ENCODE measurements at regions not wholly inside any gene's neighbourhood (a gene's known extent, or its start where the extent isn't known, plus 50 kb on each side); places are given as distances from the start of the nearest gene placed in this dataset.
A peak's percentile ranks its signal among the peaks of the same experiment; 100 is the strongest.

GRCh38 chr20:17857639-17858449 is 110.8 kb downstream of the SNX5 start:
- Histone ChIP-seq H3K4ac (ENCODE audit: low read depth, low read length) (no peak overlapping the region), H3K27ac (ENCODE audit: low read depth, low read length) (no peak overlapping the region), H3K14ac (ENCODE audit: low read length) (no peak overlapping the region), H4K8ac (ENCODE audit: low read depth, low read length) (no peak overlapping the region), H4K91ac (ENCODE audit: low read depth, low read length) (no peak overlapping the region), H3K9me3 (ENCODE audit: insufficient read depth, low read depth, low read length) (peaks cover 3% of the 10 kb centered on the region), H4K12ac (ENCODE audit: low read depth, low read length) (no peak overlapping the region), H2BK120ac (ENCODE audit: insufficient read depth, low read length, poor library complexity) (no peak overlapping the region), H3K23ac (ENCODE audit: low read length) (no peak overlapping the region), H3K18ac (ENCODE audit: low read length) (no peak overlapping the region), H3K9ac (ENCODE audit: low read length) (no peak overlapping the region), H3K4me3 (ENCODE audit: low read depth, low read length) (no peak overlapping the region), H2AK5ac (ENCODE audit: low read length) (no peak overlapping the region), H2AFZ (ENCODE audit: insufficient read depth, low read length, poor library complexity) (no peak overlapping the region), H2BK12ac (ENCODE audit: low read length) (no peak overlapping the region), H2BK5ac (ENCODE audit: low read depth, low read length, poor library complexity) (no peak overlapping the region), H3K36me3 (ENCODE audit: control insufficient read depth in 1 of 2, insufficient read depth in 2 of 2, low read length in 2 of 2) (no peaks in the 10 kb centered on the region), H3K4me1 (ENCODE audit: control insufficient read depth in 1 of 2, insufficient read depth in 2 of 2, low read length in 2 of 2) (no peaks in the 10 kb centered on the region), H3K4me2 (ENCODE audit: low read length) (no peak overlapping the region), H3K79me2 (ENCODE audit: control insufficient read depth, insufficient read depth, low read length, poor library complexity) (no peaks in the 10 kb centered on the region), H3K79me1 (ENCODE audit: low read length) (no peaks in the 10 kb centered on the region), H3K27me3 (ENCODE audit: insufficient read depth, low read length) (no peaks in the 10 kb centered on the region)
- no peak for DNase-seq
- no CpG with 5 or more reads among the region's 4 CpGs for WGBS (ENCODE audit: extremely low coverage, insufficient coverage, insufficient read length)

GRCh38 chr20:17856837-17857605 is 111.6 kb downstream of the SNX5 start:
- H3K27ac ChIP-seq (ENCODE audit: low read depth, low read length): no peak overlapping the region
- H3K4me1 ChIP-seq (ENCODE audit: control insufficient read depth in 1 of 2, insufficient read depth in 2 of 2, low read length in 2 of 2): no peaks in the 10 kb centered on the region
- H4K8ac ChIP-seq (ENCODE audit: low read depth, low read length): no peak overlapping the region
- H4K12ac ChIP-seq (ENCODE audit: low read depth, low read length): no peak overlapping the region
- H3K79me1 ChIP-seq (ENCODE audit: low read length): no peaks in the 10 kb centered on the region
- no peak overlapping the region for H3K4ac ChIP-seq (ENCODE audit: low read depth, low read length)
- no peak overlapping the region for H4K91ac ChIP-seq (ENCODE audit: low read depth, low read length)
- H3K36me3 ChIP-seq (ENCODE audit: control insufficient read depth in 1 of 2, insufficient read depth in 2 of 2, low read length in 2 of 2): no peaks in the 10 kb centered on the region
- H3K4me2 ChIP-seq (ENCODE audit: low read length): no peak overlapping the region
- H2BK12ac ChIP-seq (ENCODE audit: low read length): no peak overlapping the region
- H3K23ac ChIP-seq (ENCODE audit: low read length): no peak overlapping the region
- no peaks in the 10 kb centered on the region for H3K79me2 ChIP-seq (ENCODE audit: control insufficient read depth, insufficient read depth, low read length, poor library complexity)
- H2BK120ac ChIP-seq (ENCODE audit: insufficient read depth, low read length, poor library complexity): no peak overlapping the region
- no peak overlapping the region for H3K4me3 ChIP-seq (ENCODE audit: low read depth, low read length)
- no peak overlapping the region for H2AFZ ChIP-seq (ENCODE audit: insufficient read depth, low read length, poor library complexity)
- H3K27me3 ChIP-seq (ENCODE audit: insufficient read depth, low read length): no peaks in the 10 kb centered on the region
- H3K9ac ChIP-seq (ENCODE audit: low read length): no peak overlapping the region
- H3K14ac ChIP-seq (ENCODE audit: low read length): no peak overlapping the region
- no CpG with 5 or more reads among the region's 5 CpGs for WGBS (ENCODE audit: extremely low coverage, insufficient coverage, insufficient read length)
- H2BK5ac ChIP-seq (ENCODE audit: low read depth, low read length, poor library complexity): no peak overlapping the region
- DNase-seq: no peak
- H3K18ac ChIP-seq (ENCODE audit: low read length): no peak overlapping the region
- H2AK5ac ChIP-seq (ENCODE audit: low read length): no peak overlapping the region
- H3K9me3 ChIP-seq (ENCODE audit: insufficient read depth, low read depth, low read length): peaks cover 3% of the 10 kb centered on the region

GRCh38 chr20:17856024-17856564 is 112.5 kb downstream of the SNX5 start:
- WGBS (ENCODE audit: extremely low coverage, insufficient coverage, insufficient read length): no CpG with 5 or more reads among the region's 3 CpGs
- no peak overlapping the region for H3K23ac ChIP-seq (ENCODE audit: low read length)

DNA sequence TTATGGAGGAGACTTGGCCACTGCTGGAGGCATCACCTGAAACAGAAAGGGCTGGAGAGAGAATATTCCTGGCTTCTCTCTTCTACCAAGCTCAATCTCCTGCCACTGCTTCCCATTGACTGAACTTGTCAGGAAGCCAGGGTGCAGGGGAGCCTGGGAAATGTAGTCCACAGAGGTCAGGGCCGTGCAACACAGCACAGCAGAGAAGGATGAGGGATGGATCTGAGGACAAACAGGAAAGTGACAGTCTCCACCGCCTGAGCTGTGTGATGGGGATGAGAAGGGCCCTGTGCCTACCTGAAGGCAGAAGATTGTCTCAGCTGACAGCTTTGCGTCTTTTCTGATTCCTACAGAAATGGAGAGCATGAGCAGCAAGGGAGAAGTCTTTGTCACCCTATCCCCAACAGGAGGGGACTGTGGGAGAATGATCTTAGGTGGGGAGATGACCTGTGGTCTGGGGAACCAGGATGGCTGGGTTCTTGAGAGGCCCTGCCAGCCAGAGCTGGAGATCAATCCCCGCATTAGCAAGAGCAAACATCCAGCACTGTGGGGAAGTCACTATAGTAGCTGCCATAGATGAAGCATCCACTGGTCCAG is 114.2 kb downstream of the SNX5 start:
- Histone ChIP-seq H3K79me2 (ENCODE audit: control insufficient read depth, insufficient read depth, low read length, poor library complexity) (no peaks in the 10 kb centered on the region), H3K27ac (ENCODE audit: low read depth, low read length) (no peak overlapping the region), H3K4me1 (ENCODE audit: control insufficient read depth in 1 of 2, insufficient read depth in 2 of 2, low read length in 2 of 2) (peaks cover 5 to 7% of the 10 kb centered on the region in 2 experiments), H2AFZ (ENCODE audit: insufficient read depth, low read length, poor library complexity) (no peak overlapping the region), H4K8ac (ENCODE audit: low read depth, low read length) (no peak overlapping the region), H3K4me2 (ENCODE audit: low read length) (no peak overlapping the region), H2BK12ac (ENCODE audit: low read length) (no peak overlapping the region), H2BK120ac (ENCODE audit: insufficient read depth, low read length, poor library complexity) (no peak overlapping the region), H3K36me3 (ENCODE audit: control insufficient read depth in 1 of 2, insufficient read depth in 2 of 2, low read length in 2 of 2) (no peaks in the 10 kb centered on the region), H4K12ac (ENCODE audit: low read depth, low read length) (no peak overlapping the region), H3K4ac (ENCODE audit: low read depth, low read length) (no peak overlapping the region), H3K14ac (ENCODE audit: low read length) (no peak overlapping the region), H4K91ac (ENCODE audit: low read depth, low read length) (no peak overlapping the region), H3K9ac (ENCODE audit: low read length) (no peak overlapping the region), H3K27me3 (ENCODE audit: insufficient read depth, low read length) (no peaks in the 10 kb centered on the region), H2AK5ac (ENCODE audit: low read length) (no peak overlapping the region), H3K9me3 (ENCODE audit: insufficient read depth, low read depth, low read length) (peaks cover 7% of the 10 kb centered on the region), H2BK5ac (ENCODE audit: low read depth, low read length, poor library complexity) (no peak overlapping the region), H3K79me1 (ENCODE audit: low read length) (peaks cover 4% of the 10 kb centered on the region), H3K23ac (ENCODE audit: low read length) (no peak overlapping the region), H3K18ac (ENCODE audit: low read length) (no peak overlapping the region), H3K4me3 (ENCODE audit: low read depth, low read length) (no peak overlapping the region)
- no CpG with 5 or more reads among the region's 4 CpGs for WGBS (ENCODE audit: extremely low coverage, insufficient coverage, insufficient read length)
- peak in 1 of 2 donors; percentile 43 for DNase-seq

More at GRCh38 chr20:17856024-17856564, 112.5 kb downstream of the SNX5 start:
- Histone ChIP-seq H2BK12ac (ENCODE audit: low read length) (no peak overlapping the region), H3K4me3 (ENCODE audit: low read depth, low read length) (no peak overlapping the region), H4K12ac (ENCODE audit: low read depth, low read length) (no peak overlapping the region), H4K8ac (ENCODE audit: low read depth, low read length) (no peak overlapping the region), H2BK120ac (ENCODE audit: insufficient read depth, low read length, poor library complexity) (no peak overlapping the region), H2AK5ac (ENCODE audit: low read length) (no peak overlapping the region), H3K4me2 (ENCODE audit: low read length) (no peak overlapping the region), H3K27ac (ENCODE audit: low read depth, low read length) (no peak overlapping the region), H3K4ac (ENCODE audit: low read depth, low read length) (no peak overlapping the region), H2BK5ac (ENCODE audit: low read depth, low read length, poor library complexity) (no peak overlapping the region), H3K9ac (ENCODE audit: low read length) (no peak overlapping the region), H3K27me3 (ENCODE audit: insufficient read depth, low read length) (no peaks in the 10 kb centered on the region), H3K14ac (ENCODE audit: low read length) (no peak overlapping the region), H3K9me3 (ENCODE audit: insufficient read depth, low read depth, low read length) (peaks cover 3% of the 10 kb centered on the region), H2AFZ (ENCODE audit: insufficient read depth, low read length, poor library complexity) (no peak overlapping the region), H3K79me1 (ENCODE audit: low read length) (no peaks in the 10 kb centered on the region), H3K36me3 (ENCODE audit: control insufficient read depth in 1 of 2, insufficient read depth in 2 of 2, low read length in 2 of 2) (no peaks in the 10 kb centered on the region), H3K18ac (ENCODE audit: low read length) (no peak overlapping the region), H4K91ac (ENCODE audit: low read depth, low read length) (no peak overlapping the region), H3K4me1 (ENCODE audit: control insufficient read depth in 1 of 2, insufficient read depth in 2 of 2, low read length in 2 of 2) (no peaks in the 10 kb centered on the region), H3K79me2 (ENCODE audit: control insufficient read depth, insufficient read depth, low read length, poor library complexity) (no peaks in the 10 kb centered on the region)
- no peak for DNase-seq

Data from trophoblast cell (in vitro differentiated cells and primary cell).